ENCODE measurements at regions not wholly inside any gene's neighbourhood (a gene's known extent, or its start where the extent isn't known, plus 50 kb on each side); places are given as distances from the start of the nearest gene placed in this dataset.
"Not testable (repeated sequence)": the region's sequence is repeated elsewhere in the genome, so short reads cannot be mapped to it uniquely, and the experiment has no call there.

GRCh38 chr13:64725492-64725891 is 2504.6 kb downstream of the PCDH9 start:
- no peak for DNase-seq

GRCh38 chr13:64723724-64724123 is 2506.4 kb downstream of the PCDH9 start:
- DNase-seq = no peak

GRCh38 chr13:64718116-64718515 is 2512.0 kb downstream of the PCDH9 start:
- DNase-seq = no peak

- no peak for DNase-seq
Observed at GRCh38 chr13:64716936-64717335, 2513.2 kb downstream of the PCDH9 start.

GRCh38 chr13:64709079-64709478 is 2521.1 kb downstream of the PCDH9 start:
- DNase-seq = no peak

- no peak for DNase-seq
Observed at GRCh38 chr13:64704121-64704649, 2526.0 kb downstream of the PCDH9 start.

- no peak for DNase-seq
Observed at GRCh38 chr13:64697226-64697625, 2532.9 kb downstream of the PCDH9 start.

GRCh38 chr13:64688893-64689677 is 2541.1 kb downstream of the PCDH9 start:
- DNase-seq = no peak

GRCh38 chr13:64686536-64686935 is 2543.6 kb downstream of the PCDH9 start:
- DNase-seq = not testable (repeated sequence)

- DNase-seq = no peak
Observed at GRCh38 chr13:64684685-64685431, 2545.3 kb downstream of the PCDH9 start.

- no peak for DNase-seq
Observed at GRCh38 chr13:64684108-64684507, 2546.0 kb downstream of the PCDH9 start.

GRCh38 chr13:64680739-64681138 is 2549.4 kb downstream of the PCDH9 start:
- no peak for DNase-seq

GRCh38 chr13:64675255-64675892 is 2554.8 kb downstream of the PCDH9 start:
- DNase-seq = no peak

- no peak for DNase-seq
Observed at GRCh38 chr13:64674126-64674525, 2556.0 kb downstream of the PCDH9 start.

- no peak for DNase-seq
Observed at GRCh38 chr13:64672751-64673150, 2557.4 kb downstream of the PCDH9 start.

GRCh38 chr13:64662887-64663593 is 2567.1 kb downstream of the PCDH9 start:
- DNase-seq = no peak

GRCh38 chr13:64648293-64648692 is 2581.8 kb downstream of the PCDH9 start:
- DNase-seq = no peak

GRCh38 chr13:64643066-64643465 is 2587.1 kb downstream of the PCDH9 start:
- no peak for DNase-seq

GRCh38 chr13:64640002-64640401 is 2590.1 kb downstream of the PCDH9 start:
- no peak for DNase-seq

- DNase-seq = no peak
Observed at GRCh38 chr13:64639206-64639605, 2590.9 kb downstream of the PCDH9 start.

GRCh38 chr13:64633948-64634347 is 2596.2 kb downstream of the PCDH9 start:
- no peak for DNase-seq

- no peak for DNase-seq
Observed at GRCh38 chr13:64627654-64628053, 2602.5 kb downstream of the PCDH9 start.

- no peak for DNase-seq
Observed at GRCh38 chr13:64626105-64626504, 2604.0 kb downstream of the PCDH9 start.

Data from NCI-H1694 treated with DMSO at 0.1 percent for 48 hours (cell line).